Caco-2 (cell line): ENCODE measurements at regions not wholly inside any gene's neighbourhood (a gene's known extent, or its start where the extent isn't known, plus 50 kb on each side); places are given as distances from the start of the nearest gene placed in this dataset.

Experiments used
- BruUV-seq: library from RNA; stranded (reverse); fragments of 400-500 nt; replicated peaks from 2 replicates; lab custom pipeline; 2021; lab: Mats Ljungman, UMichigan
- CTCF ChIA-PET: fragments of 300-600 bp; sonication (Branson Sonifier 250); formaldehyde crosslinking; loops from one replicate; lab custom pipeline; 2022; ENCODE audit warnings: antibody characterized with exemption; lab: Charles Lee
- POLR2A ChIA-PET: fragments of 300-600 bp; sonication (Branson Sonifier 250); formaldehyde crosslinking; loops from one replicate; lab custom pipeline; 2022; ENCODE audit warnings: antibody characterized with exemption; lab: Charles Lee
- DNase-seq, 2 experiments: peaks; one replicate each; pipeline versions ENCODE4 v3.0.0 to v3.0.0-alpha.2; 2020 to 2022
- H3K27me3 ChIP-seq: replicated peaks from 2 replicates; pipeline ENCODE4 v1.6.0; 2011; ENCODE audit warnings: low read length; ENCODE audit not compliant: control insufficient read depth, insufficient read depth
- H3K36me3 ChIP-seq: 2 replicates; pipeline ENCODE4 v1.5.1; 2011; ENCODE audit warnings: low read length; ENCODE audit not compliant: control insufficient read depth, insufficient read depth
- H3K4me1 ChIP-seq: fragments of 250-450 bp; sonication (Bioruptor Pico); 2 replicates; pipeline ENCODE4 v1.5.1; 2020; ENCODE audit warnings: mild to moderate bottlenecking
- H3K4me3 ChIP-seq: 2 replicates; pipeline ENCODE4 v1.5.1; 2011; ENCODE audit warnings: low read depth, mild to moderate bottlenecking, control low read depth, low read length
- H3K9me3 ChIP-seq: fragments of 250-450 bp; sonication (Bioruptor Pico); 2 replicates; pipeline ENCODE4 v1.5.1; 2020; ENCODE audit warnings: mild to moderate bottlenecking, moderate library complexity
- H3K27ac Mint-ChIP-seq: one replicate; pipeline ENCODE4 v1.8.0; 2022; ENCODE audit warnings: mixed read lengths; ENCODE audit not compliant: unreplicated experiment
- H3K27me3 Mint-ChIP-seq: one replicate; pipeline ENCODE4 v1.8.0; 2022; ENCODE audit warnings: mixed read lengths; ENCODE audit not compliant: insufficient read depth, unreplicated experiment
- H3K36me3 Mint-ChIP-seq: one replicate; pipeline ENCODE4 v1.8.0; 2022; ENCODE audit warnings: mild to moderate bottlenecking, mixed read lengths; ENCODE audit not compliant: insufficient read depth, unreplicated experiment
- H3K4me1 Mint-ChIP-seq: one replicate; pipeline ENCODE4 v1.8.0; 2022; ENCODE audit warnings: low read depth, mixed read lengths; ENCODE audit not compliant: unreplicated experiment
- H3K4me3 Mint-ChIP-seq: one replicate; pipeline ENCODE4 v1.8.0; 2022; ENCODE audit warnings: mild to moderate bottlenecking, moderate library complexity, mixed read lengths; ENCODE audit not compliant: unreplicated experiment
- H3K9me3 Mint-ChIP-seq: one replicate; pipeline ENCODE4 v1.8.0; 2022; ENCODE audit warnings: mixed read lengths; ENCODE audit not compliant: unreplicated experiment
- CTCF ChIP-seq, 2 experiments: fragments of 200-600 bp in 1 of 2; IDR thresholded peaks; 1 replicate in 1 of 2; 2 replicates in 1 of 2; pipeline versions ENCODE4 v1.5.1 to v1.8.0; 2011 to 2022; ENCODE audit warnings: antibody characterized with exemption in 1 of 2, control low read depth in 1 of 2, inconsistent platforms in 1 of 2, low read depth in 1 of 2, low read length in 1 of 2, mild to moderate bottlenecking in 1 of 2, moderate library complexity in 1 of 2; ENCODE audit not compliant: insufficient read depth in 1 of 2, severe bottlenecking in 1 of 2, unreplicated experiment in 1 of 2
- intact Hi-C: fragments of 100-400 bp; cut with micrococcal nuclease; formaldehyde crosslinking; loops from one replicate; pipeline ENCODE4 v1.10.0; 2022; ENCODE audit not compliant: unreplicated experiment

- Histone ChIP-seq H3K4me1 (no peaks in the 10 kb centered on the region), H3K36me3 (no peaks in the 10 kb centered on the region), H3K4me3 (no peak overlapping the region), H3K9me3 (no peaks in the 10 kb centered on the region), H3K27me3 (no peaks in the 10 kb centered on the region; the same call in none of the 2 replicates)
- no peaks in the 10 kb centered on the region for H3K4me1 Mint-ChIP-seq
- BruUV-seq = no TSS peak
- H3K27me3 Mint-ChIP-seq = peaks cover 19% of the 10 kb centered on the region
- no peak overlapping the region for H3K27ac Mint-ChIP-seq
- ChIA-PET CTCF (no interaction called here), POLR2A (no interaction called here)
- H3K36me3 Mint-ChIP-seq = no peaks in the 10 kb centered on the region
- no peak for TF ChIP-seq CTCF (IDR thresholded peaks at IDR 0.05; ENCODE audit: insufficient read depth in 1 of 2, low read depth in 1 of 2, low read length in 1 of 2, severe bottlenecking in 1 of 2, unreplicated experiment in 1 of 2)
- no peaks in the 10 kb centered on the region for H3K9me3 Mint-ChIP-seq
- intact Hi-C loops = loop anchor here (10.0 kb wide), 2 partner anchors 148 to 418 kb away; partner anchors contain the start of genes FAM217B and PPP1R3D
- no peak overlapping the region for H3K4me3 Mint-ChIP-seq
- no peak for DNase-seq
These were observed 404.3 kb downstream of the CDH26 start for GRCh38 chr20:60362531-60362930.

- no peaks in the 10 kb centered on the region for H3K4me1 Mint-ChIP-seq
- intact Hi-C loops = loop anchor here (10.0 kb wide), 2 partner anchors 149 to 419 kb away; partner anchors contain the start of genes FAM217B and PPP1R3D
- no peak overlapping the region for H3K27ac Mint-ChIP-seq
- POLR2A ChIA-PET = no interaction called here
- no peak for TF ChIP-seq CTCF (IDR thresholded peaks at IDR 0.05; ENCODE audit: insufficient read depth in 1 of 2, low read depth in 1 of 2, low read length in 1 of 2, severe bottlenecking in 1 of 2, unreplicated experiment in 1 of 2)
- no peaks in the 10 kb centered on the region for H3K9me3 Mint-ChIP-seq
- Histone ChIP-seq H3K4me3 (no peak overlapping the region), H3K36me3 (no peaks in the 10 kb centered on the region), H3K4me1 (no peaks in the 10 kb centered on the region), H3K27me3 (no peaks in the 10 kb centered on the region; the same call in none of the 2 replicates), H3K9me3 (no peaks in the 10 kb centered on the region)
- peaks cover 15% of the 10 kb centered on the region for H3K27me3 Mint-ChIP-seq
- CTCF ChIA-PET = no interaction called here
- H3K4me3 Mint-ChIP-seq = no peak overlapping the region
- no TSS peak for BruUV-seq
- H3K36me3 Mint-ChIP-seq = no peaks in the 10 kb centered on the region
- no peak for DNase-seq
These were observed 405.5 kb downstream of the CDH26 start for GRCh38 chr20:60363698-60364097.

GRCh38 chr20:60365064-60365666 lies 406.9 kb downstream of the CDH26 start:
- Histone ChIP-seq H3K36me3 (no peaks in the 10 kb centered on the region), H3K27me3 (no peaks in the 10 kb centered on the region; the same call in none of the 2 replicates), H3K4me1 (no peaks in the 10 kb centered on the region), H3K9me3 (no peaks in the 10 kb centered on the region), H3K4me3 (no peak overlapping the region)
- Mint-ChIP-seq H3K4me3 (no peak overlapping the region), H3K9me3 (no peaks in the 10 kb centered on the region), H3K36me3 (no peaks in the 10 kb centered on the region), H3K27me3 (peaks cover 12% of the 10 kb centered on the region), H3K4me1 (no peaks in the 10 kb centered on the region), H3K27ac (no peak overlapping the region)
- CTCF ChIA-PET = no interaction called here
- peak in 1 of 2 experiments; percentile 40 for DNase-seq
- BruUV-seq = no TSS peak
- POLR2A ChIA-PET = no interaction called here
- intact Hi-C loops = loop anchor here (10.0 kb wide), 2 partner anchors 150 to 420 kb away; partner anchors contain the start of genes FAM217B and PPP1R3D
- peak in 1 of 2 experiments; percentile 33 for TF ChIP-seq CTCF (IDR thresholded peaks at IDR 0.05; ENCODE audit: insufficient read depth in 1 of 2, low read depth in 1 of 2, low read length in 1 of 2, severe bottlenecking in 1 of 2, unreplicated experiment in 1 of 2)
